Vagina (tissue), 2 donors: ENCODE measurements at regions not wholly inside any gene's neighbourhood (a gene's known extent, or its start where the extent isn't known, plus 50 kb on each side); places are given as distances from the start of the nearest gene placed in this dataset.

Experiments used
- DNase-seq, 2 donors: peaks; one replicate each; pipeline ENCODE4 v3.0.0-alpha.2; 2017; ENCODE audit errors: extremely low spot score in 2 of 2
- H3K27ac ChIP-seq: fragments of 200-600 bp; sonication (generic); one replicate; pipeline ENCODE4 v1.5.1; 2019
- H3K27me3 ChIP-seq: fragments of 200-600 bp; sonication (generic); one replicate; pipeline ENCODE4 v1.5.1; 2019
- H3K36me3 ChIP-seq, 2 donors: fragments of 200-600 bp; sonication (generic); one replicate each; pipeline ENCODE4 v1.5.1; 2017 to 2019
- H3K4me1 ChIP-seq: fragments of 200-600 bp; sonication (generic); one replicate; pipeline ENCODE4 v1.5.1; 2019
- H3K4me3 ChIP-seq, 2 donors: fragments of 200-600 bp; sonication (generic); 1 replicate in 1 of 2; 2 replicates in 1 of 2; pipeline ENCODE4 v1.5.1; 2016 to 2019
- H3K9me3 ChIP-seq: fragments of 200-600 bp; sonication (generic); one replicate; pipeline ENCODE4 v1.5.1; 2019
- POLR2A ChIP-seq, 2 donors: fragments of 450-650 bp; IDR thresholded peaks; one replicate each; pipeline ENCODE4 v1.6.1; 2017; ENCODE audit warnings: antibody characterized with exemption in 2 of 2, mild to moderate bottlenecking in 2 of 2, moderate library complexity in 2 of 2
- POLR2AphosphoS5 ChIP-seq, 2 donors: sonication (generic); formaldehyde crosslinking; IDR thresholded peaks; one replicate each; pipeline ENCODE4 v1.9.0; 2017; ENCODE audit warnings: antibody characterized with exemption in 2 of 2, mild to moderate bottlenecking in 2 of 2, low read depth in 1 of 2; ENCODE audit not compliant: insufficient read depth in 1 of 2
- intact Hi-C: fragments of 100-400 bp; cut with DNase I; formaldehyde crosslinking; loops from one replicate; pipeline ENCODE4 v1.15.1; 2023
- TF ChIP-seq, protein P1 (sequence below), 3 experiments: fragments of 450-650 bp in 2 of 3; fragments of 200-600 bp in 1 of 3; sonication (generic) in 1 of 3; IDR thresholded peaks; one replicate each; pipeline ENCODE4 v1.5.1; 2017 to 2019; ENCODE audit warnings: antibody characterized with exemption in 3 of 3, mild to moderate bottlenecking in 2 of 3, moderate library complexity in 2 of 3

GRCh38 chr12:127504874-127505273, 762.1 kb upstream of the TMEM132C start:
- intact Hi-C loops, result no loop called here
- DNase-seq, result no peak

DNA sequence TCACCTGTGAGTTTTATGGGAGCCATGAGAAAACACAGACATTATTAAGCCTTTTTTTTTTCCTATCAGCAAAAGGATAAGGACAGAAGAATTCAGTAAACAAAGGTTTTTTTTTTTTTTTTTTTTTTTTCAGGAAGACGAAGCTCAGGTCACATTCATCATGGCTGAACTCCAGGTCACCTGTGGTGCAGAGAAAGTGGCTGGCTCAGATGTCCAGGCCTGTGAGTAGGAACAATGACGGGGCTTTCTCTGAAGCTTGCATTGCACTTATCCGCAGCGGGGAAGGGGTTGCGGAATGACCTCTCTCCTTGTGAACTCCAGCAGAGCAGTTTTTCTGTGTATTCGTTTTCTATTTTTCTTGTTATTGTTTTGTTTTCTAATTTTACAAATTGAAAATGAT, 759.6 kb upstream of the TMEM132C start:
- intact Hi-C loops, result no loop called here
- DNase-seq, result no peak
- TF ChIP-seq POLR2AphosphoS5 (IDR thresholded peaks at IDR 0.05; ENCODE audit: insufficient read depth in 1 of 2, low read depth in 1 of 2) (no peak), POLR2A (IDR thresholded peaks at IDR 0.05) (no peak)
- TF ChIP-seq, protein P1, sequence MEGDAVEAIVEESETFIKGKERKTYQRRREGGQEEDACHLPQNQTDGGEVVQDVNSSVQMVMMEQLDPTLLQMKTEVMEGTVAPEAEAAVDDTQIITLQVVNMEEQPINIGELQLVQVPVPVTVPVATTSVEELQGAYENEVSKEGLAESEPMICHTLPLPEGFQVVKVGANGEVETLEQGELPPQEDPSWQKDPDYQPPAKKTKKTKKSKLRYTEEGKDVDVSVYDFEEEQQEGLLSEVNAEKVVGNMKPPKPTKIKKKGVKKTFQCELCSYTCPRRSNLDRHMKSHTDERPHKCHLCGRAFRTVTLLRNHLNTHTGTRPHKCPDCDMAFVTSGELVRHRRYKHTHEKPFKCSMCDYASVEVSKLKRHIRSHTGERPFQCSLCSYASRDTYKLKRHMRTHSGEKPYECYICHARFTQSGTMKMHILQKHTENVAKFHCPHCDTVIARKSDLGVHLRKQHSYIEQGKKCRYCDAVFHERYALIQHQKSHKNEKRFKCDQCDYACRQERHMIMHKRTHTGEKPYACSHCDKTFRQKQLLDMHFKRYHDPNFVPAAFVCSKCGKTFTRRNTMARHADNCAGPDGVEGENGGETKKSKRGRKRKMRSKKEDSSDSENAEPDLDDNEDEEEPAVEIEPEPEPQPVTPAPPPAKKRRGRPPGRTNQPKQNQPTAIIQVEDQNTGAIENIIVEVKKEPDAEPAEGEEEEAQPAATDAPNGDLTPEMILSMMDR (IDR thresholded peaks at IDR 0.05), result no peak
- Histone ChIP-seq H3K27ac (no peak overlapping the region), H3K27me3 (no peaks in the 10 kb centered on the region), H3K4me1 (no peaks in the 10 kb centered on the region), H3K36me3 (no peaks in the 10 kb centered on the region), H3K4me3 (no peak overlapping the region), H3K9me3 (no peaks in the 10 kb centered on the region)

More at GRCh38 chr12:127504874-127505273, 762.1 kb upstream of the TMEM132C start:
- Histone ChIP-seq H3K4me1 (no peaks in the 10 kb centered on the region), H3K27ac (no peak overlapping the region), H3K36me3 (no peaks in the 10 kb centered on the region), H3K9me3 (no peaks in the 10 kb centered on the region), H3K4me3 (no peak overlapping the region), H3K27me3 (no peaks in the 10 kb centered on the region)
- TF ChIP-seq POLR2AphosphoS5 (IDR thresholded peaks at IDR 0.05; ENCODE audit: insufficient read depth in 1 of 2, low read depth in 1 of 2) (no peak), POLR2A (IDR thresholded peaks at IDR 0.05) (no peak)
- TF ChIP-seq, protein P1 (IDR thresholded peaks at IDR 0.05), result no peak

- no peak overlapping the region for H3K27ac ChIP-seq
- H3K4me1 ChIP-seq, result no peaks in the 10 kb centered on the region
- intact Hi-C loops, result no loop called here
- H3K9me3 ChIP-seq, result no peaks in the 10 kb centered on the region
- no peaks in the 10 kb centered on the region for H3K36me3 ChIP-seq
- DNase-seq, result no peak
- TF ChIP-seq, protein P1 (IDR thresholded peaks at IDR 0.05), result no peak
- TF ChIP-seq POLR2AphosphoS5 (IDR thresholded peaks at IDR 0.05; ENCODE audit: insufficient read depth in 1 of 2, low read depth in 1 of 2) (no peak), POLR2A (IDR thresholded peaks at IDR 0.05) (no peak)
- H3K27me3 ChIP-seq, result no peaks in the 10 kb centered on the region
- H3K4me3 ChIP-seq, result no peak overlapping the region
These were observed 757.7 kb upstream of the TMEM132C start for GRCh38 chr12:127509066-127509778.

- no peaks in the 10 kb centered on the region for H3K4me1 ChIP-seq
- no peaks in the 10 kb centered on the region for H3K27me3 ChIP-seq
- no peaks in the 10 kb centered on the region for H3K9me3 ChIP-seq
- no peak overlapping the region for H3K27ac ChIP-seq
- H3K4me3 ChIP-seq, result no peak overlapping the region
- no peaks in the 10 kb centered on the region for H3K36me3 ChIP-seq
- intact Hi-C loops, result no loop called here
- no peak for DNase-seq
- TF ChIP-seq, protein P1 (IDR thresholded peaks at IDR 0.05), result no peak
- TF ChIP-seq POLR2AphosphoS5 (IDR thresholded peaks at IDR 0.05; ENCODE audit: insufficient read depth in 1 of 2, low read depth in 1 of 2), result no peak
- no peak for TF ChIP-seq POLR2A (IDR thresholded peaks at IDR 0.05)
These were observed 751.0 kb upstream of the TMEM132C start for GRCh38 chr12:127515941-127516340.

DNA sequence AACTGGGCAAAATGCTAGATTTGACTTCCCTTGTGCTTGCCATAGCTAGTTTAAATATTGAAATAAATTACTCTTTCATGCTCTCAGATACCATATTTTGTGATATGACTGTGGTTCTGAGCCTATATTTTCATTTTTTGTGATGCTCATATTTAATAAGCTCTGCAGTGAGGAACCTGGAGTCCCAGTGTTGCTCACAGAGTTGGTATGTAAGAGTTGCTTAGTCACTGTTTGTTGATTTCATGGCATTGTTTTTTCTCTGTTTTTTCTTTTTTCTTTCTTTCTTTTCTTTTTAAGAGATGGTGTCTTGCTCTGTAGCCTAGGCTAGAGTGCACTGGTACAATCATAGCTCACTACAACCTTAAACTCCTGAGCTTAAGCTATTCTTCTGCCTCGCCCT, 750.5 kb upstream of the TMEM132C start:
- no peak overlapping the region for H3K27ac ChIP-seq
- TF ChIP-seq, protein P1 (IDR thresholded peaks at IDR 0.05), result no peak
- no peak for TF ChIP-seq POLR2AphosphoS5 (IDR thresholded peaks at IDR 0.05; ENCODE audit: insufficient read depth in 1 of 2, low read depth in 1 of 2)
- no peak for TF ChIP-seq POLR2A (IDR thresholded peaks at IDR 0.05)
- intact Hi-C loops, result no loop called here
- no peak overlapping the region for H3K4me3 ChIP-seq
- no peaks in the 10 kb centered on the region for H3K4me1 ChIP-seq
- no peaks in the 10 kb centered on the region for H3K36me3 ChIP-seq
- no peak for DNase-seq
- H3K9me3 ChIP-seq, result no peaks in the 10 kb centered on the region
- no peaks in the 10 kb centered on the region for H3K27me3 ChIP-seq
